PC-3 (cell line): ENCODE measurements at regions not wholly inside any gene's neighbourhood (a gene's known extent, or its start where the extent isn't known, plus 50 kb on each side); places are given as distances from the start of the nearest gene placed in this dataset.

Experiments used
- ATAC-seq: fragments of 200-7000 bp; cut with Tn5 transposase; 2 replicates; pipeline ENCODE4 v1.9.1; 2020; ENCODE audit warnings: mild to moderate bottlenecking, moderate library complexity
- BruUV-seq: library from RNA; stranded (reverse); fragments of 400-500 nt; replicated peaks from 2 replicates; lab custom pipeline; 2021; lab: Mats Ljungman, UMichigan
- CTCF ChIA-PET: fragments of 300-600 bp; sonication (Branson Sonifier 250); formaldehyde crosslinking; loops from one replicate; lab custom pipeline; 2022; ENCODE audit warnings: antibody characterized with exemption; lab: Charles Lee
- POLR2A ChIA-PET: fragments of 300-600 bp; sonication (Branson Sonifier 250); formaldehyde crosslinking; loops from one replicate; lab custom pipeline; 2022; ENCODE audit warnings: antibody characterized with exemption; ENCODE audit not compliant: unreplicated experiment; lab: Charles Lee
- DNase-seq: peaks from one replicate; pipeline ENCODE4 v3.0.0-alpha.2; 2015
- H2AFZ ChIP-seq: fragments of 300-600 bp; sonication (generic); 2 replicates; pipeline ENCODE4 v1.6.0; 2016; ENCODE audit warnings: antibody characterized with exemption, low read length
- H3F3A ChIP-seq: fragments of 300-600 bp; sonication (generic); one replicate; pipeline ENCODE4 v1.6.0; 2017; ENCODE audit warnings: antibody characterized with exemption, low read length, control low read depth, mild to moderate bottlenecking; ENCODE audit not compliant: unreplicated experiment
- H3K27ac ChIP-seq: fragments of 300-600 bp; sonication (generic); 2 replicates; pipeline ENCODE4 v1.5.1; 2016; ENCODE audit warnings: mild to moderate bottlenecking, low read length
- H3K27me3 ChIP-seq: fragments of 300-600 bp; sonication (generic); 2 replicates; pipeline ENCODE4 v1.6.1; 2016; ENCODE audit warnings: low read length, mixed read lengths
- H3K36me3 ChIP-seq: fragments of 300-600 bp; sonication (generic); 2 replicates; pipeline ENCODE4 v1.6.1; 2016; ENCODE audit warnings: low read depth, mixed run types, low read length, mixed read lengths
- H3K4me1 ChIP-seq: fragments of 300-600 bp; sonication (generic); 2 replicates; pipeline ENCODE4 v1.5.1; 2016; ENCODE audit warnings: low read length; ENCODE audit not compliant: insufficient read depth
- H3K4me2 ChIP-seq: fragments of 300-600 bp; sonication (generic); 2 replicates; pipeline ENCODE4 v1.6.0; 2016; ENCODE audit warnings: low read length
- H3K4me3 ChIP-seq: fragments of 300-600 bp; sonication (generic); 2 replicates; pipeline ENCODE4 v1.5.1; 2016; ENCODE audit warnings: mild to moderate bottlenecking, low read length, mixed read lengths
- H3K79me2 ChIP-seq: fragments of 300-600 bp; sonication (generic); 2 replicates; pipeline ENCODE4 v1.6.1; 2017; ENCODE audit warnings: low read length, mixed read lengths
- H3K9ac ChIP-seq: fragments of 300-600 bp; sonication (generic); 2 replicates; pipeline ENCODE4 v1.6.0; 2016; ENCODE audit warnings: mild to moderate bottlenecking, low read length
- H3K9me2 ChIP-seq: fragments of 300-600 bp; sonication (generic); replicated peaks from 2 replicates; pipeline ENCODE4 v1.6.1; 2016; ENCODE audit warnings: mixed run types, low read length, mixed read lengths
- H3K9me3 ChIP-seq: fragments of 300-600 bp; sonication (generic); 2 replicates; pipeline ENCODE4 v1.6.1; 2016; ENCODE audit warnings: low read length, mixed read lengths
- H4K20me1 ChIP-seq: fragments of 300-600 bp; sonication (generic); 2 replicates; pipeline ENCODE4 v1.6.1; 2016; ENCODE audit warnings: low read length, mixed read lengths
- CTCF ChIP-seq: fragments of 300-600 bp; sonication (generic); conservative IDR thresholded peaks from 2 replicates; pipeline ENCODE4 v1.5.1; 2017; ENCODE audit warnings: antibody characterized with exemption, low read depth, mild to moderate bottlenecking, low read length
- EZH2 ChIP-seq: fragments of 300-600 bp; sonication (generic); IDR thresholded peaks from one replicate; pipeline ENCODE4 v1.6.1; 2017; ENCODE audit warnings: antibody characterized with exemption, mild to moderate bottlenecking, low read length; ENCODE audit not compliant: unreplicated experiment
- EZH2phosphoT487 ChIP-seq: fragments of 300-600 bp; sonication (generic); IDR thresholded peaks from 2 replicates; pipeline ENCODE4 v1.6.1; 2018; ENCODE audit warnings: mild to moderate bottlenecking, antibody characterized with exemption, low read length, borderline replicate concordance
- intact Hi-C: fragments of 100-400 bp; cut with micrococcal nuclease; formaldehyde crosslinking; loops from 2 replicates; pipeline ENCODE4 v1.9.0; 2023

GRCh38 chr3:139827833-139828232, 107.2 kb upstream of the CLSTN2 start:
- no TSS peak for BruUV-seq
- intact Hi-C loops: no loop called here
- Histone ChIP-seq H3K27ac (no peak overlapping the region), H3K4me1 (no peaks in the 10 kb centered on the region), H4K20me1 (no peaks in the 10 kb centered on the region), H3K9me2 (no peaks in the 10 kb centered on the region), H3K4me3 (no peak overlapping the region), H3K27me3 (no peaks in the 10 kb centered on the region), H2AFZ (no peak overlapping the region), H3F3A (no peaks in the 10 kb centered on the region), H3K79me2 (no peaks in the 10 kb centered on the region), H3K9me3 (no peaks in the 10 kb centered on the region), H3K36me3 (no peaks in the 10 kb centered on the region), H3K9ac (no peak overlapping the region), H3K4me2 (no peak overlapping the region)
- TF ChIP-seq CTCF (no peak), EZH2 (no peak), EZH2phosphoT487 (no peak)
- ChIA-PET CTCF (no interaction called here), POLR2A (no interaction called here)
- ATAC-seq (no peak), DNase-seq (no peak)

GRCh38 chr3:139824864-139825263, 110.1 kb upstream of the CLSTN2 start:
- Histone ChIP-seq H3K9me3 (no peaks in the 10 kb centered on the region), H2AFZ (no peak overlapping the region), H3K4me2 (no peak overlapping the region), H3K79me2 (no peaks in the 10 kb centered on the region), H3K27ac (no peak overlapping the region), H3K27me3 (no peaks in the 10 kb centered on the region), H3F3A (no peaks in the 10 kb centered on the region), H3K36me3 (no peaks in the 10 kb centered on the region), H3K4me3 (no peak overlapping the region), H3K9ac (no peak overlapping the region), H3K9me2 (no peaks in the 10 kb centered on the region), H3K4me1 (no peaks in the 10 kb centered on the region), H4K20me1 (no peaks in the 10 kb centered on the region)
- CTCF ChIA-PET: no interaction called here
- POLR2A ChIA-PET: no interaction called here
- DNase-seq (no peak), ATAC-seq (no peak)
- TF ChIP-seq EZH2 (no peak), EZH2phosphoT487 (no peak), CTCF (no peak)
- intact Hi-C loops: no loop called here
- BruUV-seq: no TSS peak

GRCh38 chr3:139814646-139815045, 120.3 kb upstream of the CLSTN2 start:
- H3F3A ChIP-seq: no peaks in the 10 kb centered on the region
- no peak overlapping the region for H3K27ac ChIP-seq
- no TSS peak for BruUV-seq
- TF ChIP-seq EZH2 (no peak), EZH2phosphoT487 (no peak), CTCF (no peak)
- H3K9ac ChIP-seq: no peak overlapping the region
- no peak for DNase-seq
- no peak overlapping the region for H3K4me2 ChIP-seq
- H3K36me3 ChIP-seq: no peaks in the 10 kb centered on the region
- H2AFZ ChIP-seq: no peak overlapping the region
- H4K20me1 ChIP-seq: no peaks in the 10 kb centered on the region
- no peaks in the 10 kb centered on the region for H3K9me2 ChIP-seq
- intact Hi-C loops: no loop called here
- H3K79me2 ChIP-seq: no peaks in the 10 kb centered on the region
- CTCF ChIA-PET: no interaction called here
- H3K4me3 ChIP-seq: no peak overlapping the region
- no peak for ATAC-seq
- H3K9me3 ChIP-seq: no peaks in the 10 kb centered on the region
- no peaks in the 10 kb centered on the region for H3K4me1 ChIP-seq
- POLR2A ChIA-PET: no interaction called here
- no peaks in the 10 kb centered on the region for H3K27me3 ChIP-seq
